Adrenal gland (tissue), 5 donors: ENCODE measurements at regions not wholly inside any gene's neighbourhood (a gene's known extent, or its start where the extent isn't known, plus 50 kb on each side); places are given as distances from the start of the nearest gene placed in this dataset.

Source experiments
- POLR2A ChIP-seq, 2 donors: fragments of 450-650 bp; IDR thresholded peaks; one replicate each; pipeline ENCODE4 v1.6.1; 2017; ENCODE audit warnings: antibody characterized with exemption in 2 of 2, mild to moderate bottlenecking in 2 of 2, moderate library complexity in 1 of 2
- TF ChIP-seq, protein P1 (sequence below), 6 experiments: fragments of 450-650 bp in 4 of 6; fragments of 200-600 bp in 2 of 6; sonication (generic) in 1 of 6; IDR thresholded peaks; 1 replicate in 5 of 6; 2 replicates in 1 of 6; pipeline versions ENCODE4 v1.5.1 to v1.8.0; 2016 to 2021; ENCODE audit warnings: antibody characterized with exemption in 6 of 6, mild to moderate bottlenecking in 2 of 6, moderate library complexity in 1 of 6
- donor health status: DM: no; HTN: no; CAD: no.

DNA sequence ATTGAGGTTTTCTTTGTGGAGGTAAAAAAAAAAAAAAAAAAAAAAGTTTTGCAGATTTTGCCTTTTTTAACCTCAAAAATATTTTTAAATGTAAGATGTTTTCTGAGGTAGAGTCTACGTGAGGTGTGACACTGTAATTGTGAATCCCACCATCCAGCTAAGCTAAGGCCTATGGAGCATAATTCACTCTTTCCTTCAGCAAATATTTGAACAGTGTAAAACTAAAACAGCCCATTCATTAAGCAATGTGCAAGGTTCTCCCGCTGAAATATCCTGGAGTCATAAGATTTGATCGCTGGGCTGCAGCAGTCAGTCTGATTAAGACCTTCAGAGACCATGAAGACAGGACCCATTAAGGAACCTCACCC, 105.1 kb downstream of the HNRNPLL start:
- TF ChIP-seq, protein P1, sequence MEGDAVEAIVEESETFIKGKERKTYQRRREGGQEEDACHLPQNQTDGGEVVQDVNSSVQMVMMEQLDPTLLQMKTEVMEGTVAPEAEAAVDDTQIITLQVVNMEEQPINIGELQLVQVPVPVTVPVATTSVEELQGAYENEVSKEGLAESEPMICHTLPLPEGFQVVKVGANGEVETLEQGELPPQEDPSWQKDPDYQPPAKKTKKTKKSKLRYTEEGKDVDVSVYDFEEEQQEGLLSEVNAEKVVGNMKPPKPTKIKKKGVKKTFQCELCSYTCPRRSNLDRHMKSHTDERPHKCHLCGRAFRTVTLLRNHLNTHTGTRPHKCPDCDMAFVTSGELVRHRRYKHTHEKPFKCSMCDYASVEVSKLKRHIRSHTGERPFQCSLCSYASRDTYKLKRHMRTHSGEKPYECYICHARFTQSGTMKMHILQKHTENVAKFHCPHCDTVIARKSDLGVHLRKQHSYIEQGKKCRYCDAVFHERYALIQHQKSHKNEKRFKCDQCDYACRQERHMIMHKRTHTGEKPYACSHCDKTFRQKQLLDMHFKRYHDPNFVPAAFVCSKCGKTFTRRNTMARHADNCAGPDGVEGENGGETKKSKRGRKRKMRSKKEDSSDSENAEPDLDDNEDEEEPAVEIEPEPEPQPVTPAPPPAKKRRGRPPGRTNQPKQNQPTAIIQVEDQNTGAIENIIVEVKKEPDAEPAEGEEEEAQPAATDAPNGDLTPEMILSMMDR (IDR thresholded peaks at IDR 0.05), result no peak
- no peak for TF ChIP-seq POLR2A (IDR thresholded peaks at IDR 0.05)
